ENCODE measurements at regions not wholly inside any gene's neighbourhood (a gene's known extent, or its start where the extent isn't known, plus 50 kb on each side); places are given as distances from the start of the nearest gene placed in this dataset.

- whole genome bisulfite sequencing, 3 donors: 41 to 50% (median 45%) methylated on average over 11 of the region's 11 CpGs
- TF ChIP-seq EP300 (IDR thresholded peaks at IDR 0.05) (no peak), POLR2A (IDR thresholded peaks at IDR 0.05) (no peak)
- TF ChIP-seq, protein P1, sequence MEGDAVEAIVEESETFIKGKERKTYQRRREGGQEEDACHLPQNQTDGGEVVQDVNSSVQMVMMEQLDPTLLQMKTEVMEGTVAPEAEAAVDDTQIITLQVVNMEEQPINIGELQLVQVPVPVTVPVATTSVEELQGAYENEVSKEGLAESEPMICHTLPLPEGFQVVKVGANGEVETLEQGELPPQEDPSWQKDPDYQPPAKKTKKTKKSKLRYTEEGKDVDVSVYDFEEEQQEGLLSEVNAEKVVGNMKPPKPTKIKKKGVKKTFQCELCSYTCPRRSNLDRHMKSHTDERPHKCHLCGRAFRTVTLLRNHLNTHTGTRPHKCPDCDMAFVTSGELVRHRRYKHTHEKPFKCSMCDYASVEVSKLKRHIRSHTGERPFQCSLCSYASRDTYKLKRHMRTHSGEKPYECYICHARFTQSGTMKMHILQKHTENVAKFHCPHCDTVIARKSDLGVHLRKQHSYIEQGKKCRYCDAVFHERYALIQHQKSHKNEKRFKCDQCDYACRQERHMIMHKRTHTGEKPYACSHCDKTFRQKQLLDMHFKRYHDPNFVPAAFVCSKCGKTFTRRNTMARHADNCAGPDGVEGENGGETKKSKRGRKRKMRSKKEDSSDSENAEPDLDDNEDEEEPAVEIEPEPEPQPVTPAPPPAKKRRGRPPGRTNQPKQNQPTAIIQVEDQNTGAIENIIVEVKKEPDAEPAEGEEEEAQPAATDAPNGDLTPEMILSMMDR (IDR thresholded peaks at IDR 0.05): no peak
- H3K9me3 ChIP-seq: no peaks in the 10 kb centered on the region
- intact Hi-C loops (cut with DNase I): no loop called here
- H3K27me3 ChIP-seq: no peaks in the 10 kb centered on the region
- no peak overlapping the region for H3K4me3 ChIP-seq
- H3K27ac ChIP-seq: no peak overlapping the region
- H3K4me1 ChIP-seq (ENCODE audit: insufficient read depth): no peaks in the 10 kb centered on the region
- no peaks in the 10 kb centered on the region for H3K36me3 ChIP-seq
- DNase-seq: no peak
Measured at GRCh38 chr10:130869179-130869841, 442.2 kb downstream of the TCERG1L start.

DNA sequence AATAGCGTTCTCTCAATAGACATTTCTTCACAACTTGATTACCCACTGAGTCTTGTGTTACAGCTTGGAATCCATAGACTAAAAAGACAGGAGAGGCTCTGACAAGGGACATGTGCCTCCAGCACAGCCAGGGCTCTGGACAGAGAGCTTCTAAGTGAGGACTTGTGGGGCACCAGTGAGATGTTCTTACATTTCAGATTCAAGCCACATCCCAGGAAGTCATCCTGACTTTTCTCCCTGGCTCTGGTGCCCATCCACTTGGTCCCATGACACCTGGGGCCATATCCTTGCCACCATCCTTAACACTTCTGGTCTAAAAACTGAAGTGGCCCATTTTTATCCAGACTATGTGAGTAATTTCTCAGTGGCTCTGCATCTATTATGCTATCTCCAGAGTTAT, 440.1 kb downstream of the TCERG1L start:
- 0 to 31% (median 0%) methylated on average over 1 of the region's 1 CpG for WGBS, 3 donors
- TF ChIP-seq, protein P1 (IDR thresholded peaks at IDR 0.05): no peak
- intact Hi-C loops (cut with DNase I): no loop called here

DNA sequence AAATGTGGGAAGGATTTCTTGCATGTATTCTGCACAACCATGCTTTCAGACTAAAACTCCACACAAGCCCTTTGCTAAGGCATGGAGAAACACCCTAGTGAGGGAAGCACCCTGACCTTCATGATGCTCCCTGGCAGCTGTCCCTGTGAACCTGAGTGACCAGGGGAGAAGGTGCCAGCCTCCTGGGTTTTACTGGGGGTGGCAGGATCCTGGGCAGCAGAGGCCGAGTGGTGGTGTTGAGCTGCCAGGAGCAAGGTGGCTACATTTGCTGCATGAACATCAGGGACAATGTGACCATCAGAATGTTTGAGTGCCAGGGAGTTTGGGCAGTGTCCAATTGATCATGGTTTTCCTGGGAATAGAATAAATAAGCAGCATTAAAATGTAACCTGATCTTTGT, 437.9 kb downstream of the TCERG1L start:
- Histone ChIP-seq H3K36me3 (no peaks in the 10 kb centered on the region), H3K4me1 (ENCODE audit: insufficient read depth) (no peaks in the 10 kb centered on the region), H3K27ac (no peak overlapping the region), H3K9me3 (no peaks in the 10 kb centered on the region), H3K27me3 (no peaks in the 10 kb centered on the region), H3K4me3 (no peak overlapping the region)
- intact Hi-C loops (cut with DNase I): no loop called here
- no peak for DNase-seq
- TF ChIP-seq EP300 (IDR thresholded peaks at IDR 0.05) (no peak), POLR2A (IDR thresholded peaks at IDR 0.05) (no peak)
- TF ChIP-seq, protein P1 (IDR thresholded peaks at IDR 0.05): no peak
- WGBS, 3 donors: 83 to 93% (median 85%) methylated on average over 1 of the region's 1 CpG

More for the DNA sequence above, 440.1 kb downstream of the TCERG1L start:
- H3K9me3 ChIP-seq: no peaks in the 10 kb centered on the region
- no peak overlapping the region for H3K4me3 ChIP-seq
- no peak overlapping the region for H3K27ac ChIP-seq
- no peaks in the 10 kb centered on the region for H3K36me3 ChIP-seq
- no peaks in the 10 kb centered on the region for H3K27me3 ChIP-seq
- no peaks in the 10 kb centered on the region for H3K4me1 ChIP-seq (ENCODE audit: insufficient read depth)
- DNase-seq: no peak

DNA sequence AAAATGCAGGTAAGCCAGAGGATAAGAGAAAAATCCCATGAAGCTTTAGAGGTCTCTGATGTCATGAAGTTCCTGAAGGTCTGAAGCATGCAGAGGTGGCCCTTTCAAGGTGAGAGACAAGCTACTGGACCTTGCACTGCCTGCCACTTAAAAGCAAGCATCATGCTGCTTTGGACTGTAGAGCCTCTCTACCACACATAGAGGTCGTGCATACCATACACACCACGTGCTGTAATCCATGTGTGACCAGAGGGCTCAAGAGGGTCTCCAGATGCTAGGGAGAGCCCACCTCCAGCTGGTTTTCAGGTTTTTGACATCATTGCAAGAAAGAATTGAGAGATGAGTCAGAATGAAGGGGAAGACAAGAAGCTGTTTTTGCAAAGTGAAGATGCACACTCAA, 436.4 kb downstream of the TCERG1L start:
- H3K9me3 ChIP-seq: no peaks in the 10 kb centered on the region
- 18 to 35% (median 27%) methylated on average over 2 of the region's 2 CpGs for WGBS, 3 donors
- H3K36me3 ChIP-seq: no peaks in the 10 kb centered on the region
- no peak for DNase-seq
- no peak overlapping the region for H3K4me3 ChIP-seq
- intact Hi-C loops (cut with DNase I): no loop called here
- no peak overlapping the region for H3K27ac ChIP-seq
- H3K27me3 ChIP-seq: no peaks in the 10 kb centered on the region
- TF ChIP-seq, protein P1 (IDR thresholded peaks at IDR 0.05): no peak
- TF ChIP-seq POLR2A (IDR thresholded peaks at IDR 0.05): no peak
- TF ChIP-seq EP300 (IDR thresholded peaks at IDR 0.05): no peak
- no peaks in the 10 kb centered on the region for H3K4me1 ChIP-seq (ENCODE audit: insufficient read depth)

Measured in ovary (tissue), 7 donors.